A549 (cell line): ENCODE measurements at regions not wholly inside any gene's neighbourhood (a gene's known extent, or its start where the extent isn't known, plus 50 kb on each side); places are given as distances from the start of the nearest gene placed in this dataset.

ENCODE experiments used
- ATAC-seq, 2 experiments: fragments of 200-7000 bp in 1 of 2; fragments of >200 bp in 1 of 2; cut with Nextera tagmentation in 1 of 2; cut with Tn5 transposase in 1 of 2; 3 replicates each; pipeline versions ENCODE4 v1.8.0 to v1.9.1; 2018 to 2020; ENCODE audit warnings: mild to moderate bottlenecking in 1 of 2, moderate library complexity in 1 of 2
- CTCF ChIA-PET: fragments of 300-600 bp; sonication (Branson Sonifier 250); formaldehyde crosslinking; extraction: SDS; loops from one replicate; lab custom pipeline; 2021; ENCODE audit warnings: antibody characterized with exemption, inconsistent platforms; lab: Yijun Ruan, JAX
- POLR2A ChIA-PET: fragments of 350-600 bp; formaldehyde crosslinking; extraction: SDS; loops from one replicate; lab custom pipeline; 2021; ENCODE audit warnings: antibody characterized with exemption, inconsistent platforms; lab: Yijun Ruan, JAX
- DNase-seq, 2 experiments: peaks; one replicate each; pipeline versions ENCODE4 v3.0.0 to v3.0.0-alpha.2; 2011 to 2016; ENCODE audit warnings: low read depth in 1 of 2, low spot score in 1 of 2
- FAIRE-seq: peaks from 2 replicates; lab custom pipeline; 2011; peaks lifted over from hg19 to GRCh38; lab: Jason Lieb, UNC
- H3K27ac ChIP-seq, 2 experiments: fragments of >200 bp; sonication (Bioruptor Twin); formaldehyde crosslinking; 3 replicates each; pipeline ENCODE4 v1.5.1; 2016 to 2017
- H3K4me1 ChIP-seq: fragments of >200 bp; sonication (Bioruptor Twin); formaldehyde crosslinking; 3 replicates; pipeline ENCODE4 v1.6.1; 2016
- H3K4me2 ChIP-seq: fragments of >200 bp; sonication (Bioruptor Twin); formaldehyde crosslinking; 3 replicates; pipeline ENCODE4 v1.6.1; 2016
- H3K4me3 ChIP-seq: fragments of >200 bp; sonication (Bioruptor Twin); formaldehyde crosslinking; 3 replicates; pipeline ENCODE4 v1.5.1; 2016
- H3K9me3 ChIP-seq: fragments of >200 bp; sonication (Bioruptor Twin); formaldehyde crosslinking; 3 replicates; pipeline ENCODE4 v1.6.1; 2016
- ATOH8 ChIP-seq: fragments of 250-450 bp; sonication (Bioruptor Pico); IDR thresholded peaks from 2 replicates; pipeline ENCODE4 v1.5.0; 2020; ENCODE audit warnings: low read depth, mild to moderate bottlenecking, moderate library complexity
- BHLHE40 ChIP-seq: IDR thresholded peaks from 2 replicates; pipeline ENCODE4 v1.6.1; 2012; ENCODE audit warnings: low read depth, low read length, inconsistent platforms
- CBX2 ChIP-seq: fragments of 200-600 bp; sonication (generic); IDR thresholded peaks from 2 replicates; pipeline ENCODE4 v1.6.1; 2016; ENCODE audit warnings: low read depth, mild to moderate bottlenecking, borderline replicate concordance
- CEBPB ChIP-seq, 2 experiments: fragments of >200 bp in 1 of 2; sonication (Bioruptor Twin) in 1 of 2; formaldehyde crosslinking in 1 of 2; IDR thresholded peaks; 2 replicates each; pipeline ENCODE4 v1.6.1; 2012 to 2016
- CHD4 ChIP-seq: fragments of 200-600 bp; sonication (generic); IDR thresholded peaks from 2 replicates; pipeline ENCODE4 v1.6.1; 2016; ENCODE audit warnings: antibody characterized with exemption, mild to moderate bottlenecking, borderline replicate concordance
- CTCF ChIP-seq: fragments of >200 bp; sonication (Bioruptor Twin); formaldehyde crosslinking; IDR thresholded peaks from 3 replicates; pipeline ENCODE4 v1.5.1; 2016
- EHF ChIP-seq: fragments of 250-450 bp; sonication (Bioruptor Pico); IDR thresholded peaks from 2 replicates; pipeline ENCODE4 v1.5.0; 2020; ENCODE audit warnings: mild to moderate bottlenecking
- ELK1 ChIP-seq: fragments of 150-350 bp; IDR thresholded peaks from 2 replicates; pipeline ENCODE4 v1.6.1; 2014; ENCODE audit warnings: low read depth, mild to moderate bottlenecking, low read length
- FOSB ChIP-seq: fragments of 250-450 bp; sonication (Bioruptor Pico); IDR thresholded peaks from 2 replicates; pipeline ENCODE4 v1.5.0; 2020; ENCODE audit warnings: mild to moderate bottlenecking, moderate library complexity
- FOXS1 ChIP-seq: fragments of 250-450 bp; sonication (Bioruptor Pico); IDR thresholded peaks from 2 replicates; pipeline ENCODE4 v1.5.0; 2020; ENCODE audit warnings: mild to moderate bottlenecking, moderate library complexity
- HDAC2 ChIP-seq: fragments of 200-600 bp; sonication (generic); IDR thresholded peaks from 2 replicates; pipeline ENCODE4 v1.6.1; 2016
- HEYL ChIP-seq: fragments of 250-450 bp; sonication (Bioruptor Pico); IDR thresholded peaks from 2 replicates; pipeline ENCODE4 v1.8.0; 2021; ENCODE audit warnings: mild to moderate bottlenecking, moderate library complexity
- HOXA7 ChIP-seq: fragments of 250-450 bp; sonication (Bioruptor Pico); IDR thresholded peaks from 2 replicates; pipeline ENCODE4 v1.5.0; 2020; ENCODE audit warnings: mild to moderate bottlenecking, moderate library complexity
- HOXB13 ChIP-seq: fragments of 250-450 bp; sonication (Bioruptor Pico); IDR thresholded peaks from 2 replicates; pipeline ENCODE4 v1.5.0; 2020; ENCODE audit warnings: low read depth, mild to moderate bottlenecking, moderate library complexity
- HOXB5 ChIP-seq: fragments of 250-450 bp; sonication (Bioruptor Pico); IDR thresholded peaks from 2 replicates; pipeline ENCODE4 v1.5.0; 2020; ENCODE audit warnings: mild to moderate bottlenecking, moderate library complexity
- JUNB ChIP-seq: fragments of >200 bp; sonication (Bioruptor Twin); formaldehyde crosslinking; IDR thresholded peaks from 2 replicates; pipeline ENCODE4 v1.6.1; 2016
- KDM5A ChIP-seq: fragments of 200-600 bp; sonication (generic); IDR thresholded peaks from 2 replicates; pipeline ENCODE4 v1.6.1; 2016; ENCODE audit warnings: antibody characterized with exemption, mild to moderate bottlenecking
- MAFK ChIP-seq: fragments of 450-650 bp; IDR thresholded peaks from 2 replicates; pipeline ENCODE4 v1.6.1; 2014; ENCODE audit not compliant: partially characterized antibody
- MYC ChIP-seq: IDR thresholded peaks from 2 replicates; pipeline ENCODE4 v1.6.1; 2012; ENCODE audit warnings: mild to moderate bottlenecking, inconsistent platforms, low read length, improper control_type of control experiment, borderline replicate concordance
- NPAS2 ChIP-seq: fragments of 250-450 bp; sonication (Bioruptor Pico); IDR thresholded peaks from 2 replicates; pipeline ENCODE4 v1.8.0; 2022; ENCODE audit warnings: mild to moderate bottlenecking, moderate library complexity, borderline replicate concordance
- NR3C1 ChIP-seq: fragments of >200 bp; sonication (Bioruptor Twin); formaldehyde crosslinking; IDR thresholded peaks from 3 replicates; pipeline ENCODE4 v1.6.1; 2017
- POLR2AphosphoS2 ChIP-seq: conservative IDR thresholded peaks from 2 replicates; pipeline ENCODE4 v1.6.1; 2012; ENCODE audit warnings: low read length, improper control_type of control experiment, inconsistent platforms
- RCOR1 ChIP-seq: fragments of 150-350 bp; IDR thresholded peaks from 2 replicates; pipeline ENCODE4 v1.6.1; 2014; ENCODE audit warnings: antibody characterized with exemption, low read length, low read depth
- SMC3 ChIP-seq: fragments of >200 bp; sonication (Bioruptor Twin); formaldehyde crosslinking; IDR thresholded peaks from 3 replicates; pipeline ENCODE4 v1.6.1; 2018; ENCODE audit warnings: inconsistent platforms
- SREBF2 ChIP-seq: fragments of 450-650 bp; IDR thresholded peaks from 2 replicates; pipeline ENCODE4 v1.6.1; 2014; ENCODE audit warnings: mild to moderate bottlenecking, moderate library complexity
- TP53 ChIP-seq: fragments of 250-450 bp; sonication (Bioruptor Pico); IDR thresholded peaks from 2 replicates; pipeline ENCODE4 v1.5.0; 2021; ENCODE audit warnings: mild to moderate bottlenecking, moderate library complexity
- ZC3H11A ChIP-seq: fragments of 450-650 bp; IDR thresholded peaks from 2 replicates; pipeline ENCODE4 v1.6.1; 2014; ENCODE audit warnings: antibody characterized with exemption, mild to moderate bottlenecking
- WGBS: methylation state at CpG from one replicate; pipeline ENCODE4 v1.1.6; 2017; ENCODE audit errors: missing lambda C conversion rate; 5-methylcytosine and 5-hydroxymethylcytosine counted together
- TF ChIP-seq, protein P1 (sequence below): IDR thresholded peaks from 2 replicates; pipeline ENCODE4 v1.6.1; 2012
- TF ChIP-seq, protein P2 (sequence below): IDR thresholded peaks from 2 replicates; pipeline ENCODE4 v1.6.1; 2012; ENCODE audit warnings: low read depth, borderline replicate concordance

DNA sequence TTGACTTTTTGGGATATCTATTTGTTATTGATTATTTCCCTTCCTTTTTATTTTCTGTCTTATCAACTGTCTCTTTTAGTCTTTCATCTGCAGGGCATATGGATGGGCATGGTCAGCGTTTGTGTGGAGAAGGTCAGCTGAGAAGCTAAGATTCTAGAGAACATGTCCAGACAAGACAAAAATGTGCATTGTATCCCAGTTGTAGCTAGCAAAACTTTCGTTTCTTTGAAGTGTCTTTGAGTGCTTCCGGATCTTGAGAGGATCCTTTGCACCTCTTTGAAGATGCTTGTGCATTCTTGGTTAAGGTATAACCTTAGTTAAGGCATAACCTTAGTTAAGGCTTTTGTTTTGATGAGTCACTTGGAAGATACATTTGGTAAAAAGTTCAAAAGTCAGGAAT, 329.9 kb upstream of the LRRC4C start:
- Histone ChIP-seq H3K9me3 (no peaks in the 10 kb centered on the region; the same call in 2 of the 3 replicates), H3K4me3 (no peak overlapping the region), H3K27ac (no peak overlapping the region), H3K4me2 (no peak overlapping the region), H3K4me1 (no peaks in the 10 kb centered on the region)
- DNase-seq = no peak
- TF ChIP-seq CBX2 = no peak
- no peak for TF ChIP-seq MYC
- no peak for TF ChIP-seq NR3C1
- TF ChIP-seq KDM5A = no peak
- no peak for TF ChIP-seq EHF (CRISPR knock-in tag)
- no peak for TF ChIP-seq ZC3H11A
- TF ChIP-seq BHLHE40 = no peak
- no peak for TF ChIP-seq FOSB
- no peak for TF ChIP-seq NPAS2 (CRISPR knock-in tag)
- TF ChIP-seq JUNB = no peak
- 3% methylated on average over 3 of the region's 3 CpGs for WGBS
- ChIA-PET CTCF (no interaction called here), POLR2A (no interaction called here)
- no peak for FAIRE-seq
- no peak for ATAC-seq

GRCh38 chr11:41795004-41795403, 335.6 kb upstream of the LRRC4C start:
- H3K27ac ChIP-seq = no peak overlapping the region
- FAIRE-seq = no peak
- no peak overlapping the region for H3K4me2 ChIP-seq
- H3K9me3 ChIP-seq = no peaks in the 10 kb centered on the region; the same call in 2 of the 3 replicates
- DNase-seq = no peak
- H3K4me1 ChIP-seq = no peaks in the 10 kb centered on the region
- ChIA-PET CTCF (no interaction called here), POLR2A (no interaction called here)
- no peak for TF ChIP-seq RCOR1
- TF ChIP-seq SMC3 = no peak
- no peak for TF ChIP-seq HEYL (CRISPR knock-in tag)
- TF ChIP-seq HOXB13 (CRISPR knock-in tag) = no peak
- TF ChIP-seq, protein P1, sequence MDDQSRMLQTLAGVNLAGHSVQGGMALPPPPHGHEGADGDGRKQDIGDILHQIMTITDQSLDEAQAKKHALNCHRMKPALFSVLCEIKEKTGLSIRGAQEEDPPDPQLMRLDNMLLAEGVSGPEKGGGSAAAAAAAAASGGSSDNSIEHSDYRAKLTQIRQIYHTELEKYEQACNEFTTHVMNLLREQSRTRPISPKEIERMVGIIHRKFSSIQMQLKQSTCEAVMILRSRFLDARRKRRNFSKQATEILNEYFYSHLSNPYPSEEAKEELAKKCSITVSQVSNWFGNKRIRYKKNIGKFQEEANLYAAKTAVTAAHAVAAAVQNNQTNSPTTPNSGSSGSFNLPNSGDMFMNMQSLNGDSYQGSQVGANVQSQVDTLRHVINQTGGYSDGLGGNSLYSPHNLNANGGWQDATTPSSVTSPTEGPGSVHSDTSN = no peak
- no peak for TF ChIP-seq CHD4
- TF ChIP-seq KDM5A = no peak
- TF ChIP-seq, all 56 proteins: peak for 0
- ATAC-seq = no peak
- 0% methylated on average over 1 of the region's 1 CpG for WGBS
- H3K4me3 ChIP-seq = no peak overlapping the region

DNA sequence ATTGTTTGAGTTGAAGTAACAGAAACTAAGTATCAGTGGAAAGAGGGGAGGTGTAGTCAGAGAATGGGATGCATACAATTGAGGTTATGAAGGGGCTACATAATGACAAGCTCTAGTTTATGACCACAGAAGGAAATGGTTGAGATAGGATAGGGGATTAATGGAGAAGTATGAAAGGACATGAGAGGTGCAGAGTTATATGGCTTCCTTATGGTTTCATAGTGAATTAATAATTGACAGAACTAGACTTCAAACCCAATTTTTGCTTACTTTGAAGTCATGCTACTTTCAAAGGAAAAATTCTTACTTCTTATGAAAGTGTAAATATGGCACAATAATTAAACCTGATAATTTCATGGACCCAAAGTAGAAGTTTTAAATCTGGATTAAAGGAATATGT, 340.3 kb upstream of the LRRC4C start:
- FAIRE-seq (no peak), ATAC-seq (no peak)
- CTCF ChIA-PET = no interaction called here
- TF ChIP-seq FOXS1 (CRISPR knock-in tag) (no peak), HEYL (CRISPR knock-in tag) (no peak), MAFK (no peak), CHD4 (no peak), HOXA7 (no peak), HOXB5 (CRISPR knock-in tag) (no peak), HDAC2 (no peak), MYC (no peak), POLR2AphosphoS2 (no peak), NPAS2 (CRISPR knock-in tag) (no peak), ELK1 (no peak), ATOH8 (CRISPR knock-in tag) (no peak), CTCF (no peak), TP53 (CRISPR knock-in tag) (no peak), SREBF2 (no peak), CEBPB (IDR thresholded peaks at IDR 0.05) (no peak)
- TF ChIP-seq, protein P2, sequence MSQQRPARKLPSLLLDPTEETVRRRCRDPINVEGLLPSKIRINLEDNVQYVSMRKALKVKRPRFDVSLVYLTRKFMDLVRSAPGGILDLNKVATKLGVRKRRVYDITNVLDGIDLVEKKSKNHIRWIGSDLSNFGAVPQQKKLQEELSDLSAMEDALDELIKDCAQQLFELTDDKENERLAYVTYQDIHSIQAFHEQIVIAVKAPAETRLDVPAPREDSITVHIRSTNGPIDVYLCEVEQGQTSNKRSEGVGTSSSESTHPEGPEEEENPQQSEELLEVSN = no peak

More for the DNA sequence above, 340.3 kb upstream of the LRRC4C start:
- Histone ChIP-seq H3K4me2 (no peak overlapping the region), H3K27ac (no peak overlapping the region), H3K9me3 (no peaks in the 10 kb centered on the region), H3K4me3 (no peak overlapping the region), H3K4me1 (no peaks in the 10 kb centered on the region)
- POLR2A ChIA-PET = no interaction called here
- no peak for DNase-seq
